ENCODE measurements at regions not wholly inside any gene's neighbourhood (a gene's known extent, or its start where the extent isn't known, plus 50 kb on each side); places are given as distances from the start of the nearest gene placed in this dataset.

DNA sequence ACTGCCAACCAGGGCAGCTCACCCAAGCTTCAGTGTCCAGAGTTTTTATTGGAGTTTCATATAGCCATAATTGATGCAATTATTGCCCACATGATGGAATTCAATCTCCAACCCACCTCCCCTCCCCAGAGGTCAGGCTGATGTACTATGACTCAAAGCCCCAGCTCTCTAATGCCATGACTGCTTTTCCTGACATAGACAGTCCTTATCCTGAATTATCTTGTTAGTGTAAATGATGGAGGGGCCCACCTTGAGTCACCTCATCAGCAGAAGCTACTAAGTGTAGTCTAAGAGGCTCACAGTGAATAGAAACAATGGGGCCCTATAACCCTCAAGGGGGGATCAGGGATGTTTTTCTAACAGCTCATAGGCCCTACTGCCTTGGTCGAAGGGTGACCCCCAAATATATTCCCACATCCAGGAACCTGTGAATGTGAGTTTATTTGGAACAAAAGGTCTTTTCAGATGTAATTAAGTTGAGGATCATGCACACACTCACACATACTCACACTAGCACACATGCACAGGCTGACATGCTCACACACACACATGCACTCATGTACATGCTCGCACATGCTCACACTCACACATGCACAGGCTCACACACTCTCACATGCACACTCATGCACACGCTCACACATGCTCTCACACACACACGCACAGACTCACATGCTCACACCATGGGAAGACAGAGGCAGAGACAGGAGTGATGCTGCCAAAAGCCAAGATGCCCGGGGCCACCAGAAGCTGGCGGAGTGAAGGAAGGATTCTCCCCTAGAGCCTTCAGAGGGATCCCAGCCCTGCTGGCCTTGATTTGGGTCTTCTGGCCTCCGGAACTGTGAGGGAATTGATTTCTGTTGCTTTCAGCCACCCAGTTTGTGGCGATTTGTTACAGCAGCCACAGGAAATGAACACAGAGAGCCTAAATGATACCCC is 131.2 kb upstream of the SMAD3 start:
- no peak for DNase-seq

DNA sequence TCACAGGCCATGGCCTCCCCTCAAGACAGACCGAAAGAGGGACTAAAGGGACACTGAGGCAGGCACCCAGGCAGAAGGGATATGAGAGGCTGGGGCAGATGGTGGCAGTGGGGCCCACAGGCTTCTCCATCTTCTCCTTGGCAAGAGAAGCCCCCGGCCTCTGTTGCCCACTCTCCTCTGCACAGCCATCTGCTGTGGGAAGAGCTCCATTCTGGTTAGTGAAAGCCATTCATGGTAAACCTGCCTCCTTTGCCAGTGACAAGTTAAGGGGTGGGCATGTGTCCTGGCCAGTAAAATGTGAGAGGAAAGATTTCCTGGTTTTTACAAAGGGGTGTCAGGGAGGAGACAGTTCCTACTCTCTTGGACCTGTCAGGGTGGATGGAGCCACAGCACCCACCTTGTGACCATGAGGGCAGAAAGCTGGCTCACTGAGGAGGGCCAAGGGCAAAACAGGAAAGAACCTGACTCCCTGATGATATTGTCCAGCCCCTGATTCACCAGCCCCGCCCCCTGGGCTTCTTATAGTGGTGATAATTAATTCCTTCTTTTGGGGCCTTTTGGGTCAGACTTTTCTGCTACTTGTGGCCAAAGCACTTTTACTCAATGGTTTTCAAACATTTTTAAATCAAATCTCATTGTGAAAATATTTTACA is 130.4 kb upstream of the SMAD3 start:
- DNase-seq: no peak

GRCh38 chr15:66935688-66936087 is 129.7 kb upstream of the SMAD3 start:
- DNase-seq: no peak

- no peak for DNase-seq
Observed at GRCh38 chr15:66936109-66936860, 129.1 kb upstream of the SMAD3 start.

GRCh38 chr15:66936861-66937582 is 128.4 kb upstream of the SMAD3 start:
- DNase-seq: no peak

DNA sequence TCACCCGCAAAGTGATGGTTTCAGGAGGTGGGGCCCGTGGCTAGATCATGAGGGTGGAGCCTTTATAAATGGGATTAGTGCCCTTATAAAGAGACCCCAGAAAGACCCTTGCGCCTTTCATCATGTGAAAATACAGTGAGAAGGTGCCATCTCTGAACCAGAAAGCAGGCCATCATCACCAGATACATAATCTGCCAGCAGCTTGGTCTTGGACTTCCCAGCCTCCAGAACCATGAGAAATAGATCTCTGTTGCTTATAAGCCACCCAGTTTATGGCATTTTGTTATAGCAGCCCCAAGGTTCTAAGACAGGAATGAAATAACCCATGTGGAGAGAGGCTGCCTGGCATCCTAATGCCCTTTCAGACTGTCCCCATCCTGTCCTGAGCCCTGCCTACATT is 127.8 kb upstream of the SMAD3 start:
- DNase-seq: no peak

DNA sequence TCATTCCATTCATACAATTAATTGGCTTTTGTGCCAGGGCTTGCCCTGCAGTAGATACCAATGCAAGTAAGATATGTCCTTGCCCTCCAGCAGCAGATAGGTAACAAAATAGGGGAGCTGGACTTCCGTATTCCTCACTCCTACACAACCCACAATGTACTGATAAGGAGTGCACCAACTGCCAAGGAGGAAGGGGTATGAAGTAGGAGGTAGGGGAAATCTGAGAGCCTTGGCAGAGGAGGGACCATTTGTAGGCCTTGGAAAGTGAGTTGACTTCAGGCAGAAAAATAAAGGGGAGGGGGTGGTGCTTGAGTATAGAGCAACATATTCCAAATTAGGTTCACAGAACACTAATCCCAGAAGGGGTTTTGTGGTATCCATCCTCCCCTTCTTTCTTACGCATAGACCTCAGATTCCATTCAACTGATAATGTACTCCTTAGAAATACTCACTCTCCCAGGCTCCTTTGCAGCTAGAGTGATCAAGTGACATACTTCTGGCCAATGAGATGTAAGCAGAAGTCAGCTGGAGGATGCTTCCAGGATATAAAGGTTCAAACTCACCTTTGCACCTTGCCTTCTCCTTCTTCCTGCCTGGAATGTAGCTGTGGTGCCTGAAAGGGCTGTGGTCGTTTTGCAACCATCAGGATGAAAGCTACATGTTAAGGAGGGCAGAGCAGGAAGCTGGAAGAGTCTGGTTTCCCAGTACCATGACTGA is 127.1 kb upstream of the SMAD3 start:
- DNase-seq: no peak

- no peak for DNase-seq
Observed at GRCh38 chr15:66939016-66939415, 126.4 kb upstream of the SMAD3 start.

GRCh38 chr15:66939451-66940023 is 125.9 kb upstream of the SMAD3 start:
- no peak for DNase-seq

DNA sequence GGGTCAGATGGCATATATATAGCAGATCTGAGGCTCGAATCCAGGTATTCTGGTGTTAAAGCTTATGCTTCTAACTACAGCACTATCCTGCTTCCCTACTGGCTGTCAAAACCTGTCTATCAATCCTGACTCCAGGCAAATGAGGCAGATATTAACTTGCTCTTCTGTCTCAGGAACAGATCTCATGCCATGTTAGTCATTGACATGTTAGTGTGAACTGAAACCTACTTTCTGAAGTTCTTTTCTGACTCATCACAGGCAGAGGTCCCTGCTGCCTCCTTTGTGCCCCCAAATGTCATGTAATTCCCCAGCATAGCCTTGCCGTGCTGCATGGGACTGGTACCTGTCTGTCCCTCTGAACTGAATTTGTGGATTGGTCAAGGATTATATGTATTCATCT is 125.0 kb upstream of the SMAD3 start:
- DNase-seq: no peak

DNA sequence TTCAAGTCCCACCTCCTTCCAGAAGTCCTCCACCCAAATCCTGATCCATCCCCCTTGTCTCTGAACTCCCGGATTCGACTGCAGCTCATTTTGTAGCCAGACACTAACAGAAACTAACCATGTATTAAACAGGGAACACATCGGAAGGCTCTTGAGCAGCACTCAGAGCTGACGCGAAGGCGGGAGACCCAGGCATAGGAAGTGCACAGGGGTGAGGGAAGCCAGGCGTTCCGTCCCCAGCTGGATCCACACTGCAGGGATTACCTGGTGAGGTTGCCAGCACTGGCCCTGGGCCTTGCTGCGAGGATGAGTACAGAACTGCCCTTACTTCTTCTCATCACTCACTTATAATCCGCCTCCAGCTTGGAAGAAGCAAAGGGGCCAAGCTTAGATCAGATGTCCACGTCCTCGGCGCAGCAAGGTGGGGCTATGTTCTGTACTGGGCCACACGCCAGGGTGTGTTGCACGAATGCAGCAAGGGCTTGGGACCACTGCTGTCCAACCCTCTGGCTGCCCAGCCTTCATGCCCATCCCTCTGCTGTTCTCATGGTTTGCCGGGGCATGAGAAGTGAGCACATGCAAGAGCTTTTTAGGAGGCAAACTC is 124.2 kb upstream of the SMAD3 start:
- no peak for DNase-seq

DNA sequence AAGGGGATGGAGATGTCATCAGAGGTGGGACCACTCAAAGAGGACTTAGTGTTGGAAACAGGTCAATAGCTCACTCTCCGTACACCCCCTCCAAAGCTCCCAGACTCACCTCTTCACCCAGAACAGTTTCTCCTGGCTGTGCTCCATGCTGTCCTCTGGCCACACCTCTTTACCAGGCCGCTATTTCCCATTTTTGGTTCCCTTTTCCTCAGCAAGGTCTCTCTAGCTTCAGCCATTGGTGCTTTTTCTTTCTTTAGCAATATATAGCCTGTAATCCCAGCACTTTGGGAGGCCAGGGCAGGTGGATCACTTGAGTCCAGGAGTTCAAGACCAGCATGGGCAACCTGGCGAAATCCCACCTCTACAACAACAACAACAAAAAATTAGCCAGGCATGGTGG is 123.6 kb upstream of the SMAD3 start:
- DNase-seq: no peak

GRCh38 chr15:66942649-66943390 is 122.6 kb upstream of the SMAD3 start:
- DNase-seq: no peak

GRCh38 chr15:66943456-66944095 is 121.8 kb upstream of the SMAD3 start:
- DNase-seq: no peak

DNA sequence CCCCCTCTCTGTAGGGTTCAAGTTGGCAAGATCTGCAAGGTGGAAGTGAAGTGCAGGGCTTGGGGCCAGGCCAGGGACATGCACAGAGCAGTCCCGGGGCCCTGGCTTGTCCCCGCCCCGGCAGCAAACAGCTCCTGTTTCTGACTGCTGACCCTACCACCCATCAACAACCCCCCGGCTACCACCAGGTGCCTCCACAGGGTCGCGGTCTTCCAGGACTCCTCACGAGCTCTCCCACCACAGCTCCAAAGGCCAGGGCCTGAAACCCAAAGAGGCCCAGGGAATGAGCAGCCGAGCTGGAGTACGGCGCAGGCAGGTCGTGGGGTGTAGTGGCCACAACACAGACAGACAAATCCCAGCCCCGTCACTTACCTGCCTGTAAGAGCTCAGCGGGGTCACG is 121.3 kb upstream of the SMAD3 start:
- no peak for DNase-seq

GRCh38 chr15:66945286-66945685 is 120.1 kb upstream of the SMAD3 start:
- DNase-seq: no peak

- DNase-seq: no peak
Observed at GRCh38 chr15:66945842-66946241, 119.6 kb upstream of the SMAD3 start.

DNA sequence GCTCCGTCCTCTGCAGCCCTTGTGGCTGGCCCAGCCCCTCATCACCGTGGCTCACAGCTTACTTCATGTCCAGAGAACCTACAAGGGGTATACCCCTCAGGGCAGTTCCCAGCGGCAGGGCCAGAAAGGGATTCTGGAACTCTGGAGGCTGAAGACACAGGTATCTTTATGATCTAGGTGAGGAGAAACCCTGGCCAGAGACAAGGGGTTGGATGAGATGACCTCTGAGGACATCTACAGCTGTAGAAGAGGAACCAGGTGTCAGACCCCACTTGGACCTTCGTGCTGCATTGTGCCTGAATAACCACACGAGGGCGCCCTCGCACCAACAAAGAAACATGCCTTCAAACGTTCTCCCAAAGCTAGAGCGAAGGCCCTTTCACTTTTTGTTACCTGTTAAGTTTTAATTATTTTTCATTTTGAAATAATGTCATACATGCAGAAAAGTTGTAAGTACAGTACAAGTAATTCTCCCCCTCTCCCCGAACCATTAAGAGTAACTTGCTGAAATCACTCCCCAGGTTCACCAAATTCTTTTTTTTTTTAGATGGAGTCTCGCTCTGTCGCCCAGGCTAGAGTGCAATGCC is 118.7 kb upstream of the SMAD3 start:
- peak; percentile 80 for DNase-seq

DNA sequence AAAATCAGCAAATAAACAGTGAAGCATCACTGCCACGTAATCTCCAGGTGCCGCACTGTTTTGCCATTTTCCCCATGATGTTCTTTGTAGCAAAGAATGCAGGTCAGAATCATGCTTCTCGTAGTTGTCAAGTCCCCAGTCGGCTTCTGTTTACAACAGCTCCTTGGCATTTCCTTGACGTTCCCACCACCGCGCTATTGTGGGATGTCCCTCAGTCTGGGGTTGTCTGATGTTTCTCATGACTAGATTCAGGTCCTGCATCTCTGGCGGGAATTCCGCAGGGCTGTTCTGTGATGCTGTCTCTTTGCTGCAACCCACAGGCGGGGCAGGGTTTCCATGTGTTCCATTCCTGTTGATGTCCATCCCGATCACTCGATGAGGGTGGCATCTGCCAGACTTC is 117.9 kb upstream of the SMAD3 start:
- DNase-seq: no peak

GRCh38 chr15:66948294-66948693 is 117.1 kb upstream of the SMAD3 start:
- no peak for DNase-seq
